Hematopoietic multipotent progenitor cell (in vitro differentiated cells): ENCODE measurements at regions not wholly inside any gene's neighbourhood (a gene's known extent, or its start where the extent isn't known, plus 50 kb on each side); places are given as distances from the start of the nearest gene placed in this dataset.

Source experiments
- DNase-seq, 3 donors: peaks; one replicate each; pipeline ENCODE4 v3.0.0-alpha.2; 2011 to 2015; ENCODE audit warnings: low read depth in 2 of 3, low spot score in 2 of 3

DNA sequence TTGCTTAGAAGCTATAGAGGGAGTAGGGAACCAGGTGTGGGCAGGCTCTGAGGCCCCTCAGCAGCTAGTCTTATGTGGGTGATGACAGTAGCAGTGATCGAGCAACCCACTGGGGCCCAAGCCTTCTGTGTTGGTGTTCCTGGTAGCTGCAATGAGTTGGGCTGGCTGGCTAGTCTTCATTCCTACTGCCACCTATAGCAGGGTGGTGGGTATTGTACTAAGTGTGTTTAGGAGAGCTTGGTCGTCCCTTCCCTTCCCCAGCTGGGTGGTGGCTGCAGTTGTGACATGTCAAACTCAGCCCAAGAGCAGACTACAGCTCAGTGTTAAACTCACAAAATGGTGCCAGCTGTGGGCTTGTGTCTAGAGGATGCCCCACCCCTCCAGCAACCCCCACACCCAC, 486.1 kb upstream of the UBE2E3 start:
- no peak for DNase-seq

DNA sequence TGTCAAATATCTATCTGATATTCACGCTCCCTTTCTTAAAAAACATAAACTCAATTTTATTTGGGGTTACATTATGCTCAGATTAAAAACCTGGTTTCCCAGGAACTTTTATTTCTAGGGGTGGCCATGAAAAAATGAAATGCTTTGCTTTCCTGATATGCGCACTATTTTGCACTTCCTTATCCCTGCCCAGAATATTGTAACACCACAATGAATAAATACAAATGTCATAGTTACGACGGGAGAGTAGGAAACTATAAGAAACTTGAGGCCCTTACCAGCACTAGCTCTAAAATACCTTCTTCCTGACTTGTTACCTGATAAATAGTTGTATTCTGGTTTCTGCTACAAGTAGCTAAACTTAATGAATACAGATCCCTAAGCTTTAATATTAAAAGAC, 475.6 kb upstream of the CWC22 start:
- DNase-seq = no peak

DNA sequence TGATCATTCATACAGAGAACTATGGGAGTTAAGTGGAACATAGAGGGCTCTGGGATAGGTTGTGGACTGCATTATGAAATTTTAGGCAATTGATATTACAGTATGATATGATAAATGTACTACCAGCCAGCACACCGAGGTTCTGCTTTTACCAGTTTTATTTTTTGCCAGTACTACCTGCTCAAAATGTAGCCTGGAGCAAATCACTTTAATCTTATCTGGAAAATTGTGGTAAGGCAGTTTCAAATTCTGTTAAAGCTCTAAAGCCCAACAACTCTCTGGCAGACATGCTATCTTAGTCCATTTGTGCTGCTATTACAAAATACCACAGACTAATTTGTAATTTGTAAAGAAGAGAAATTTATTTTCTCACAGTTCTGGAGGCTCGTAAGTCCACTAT, 474.9 kb upstream of the CWC22 start:
- DNase-seq = no peak

DNA sequence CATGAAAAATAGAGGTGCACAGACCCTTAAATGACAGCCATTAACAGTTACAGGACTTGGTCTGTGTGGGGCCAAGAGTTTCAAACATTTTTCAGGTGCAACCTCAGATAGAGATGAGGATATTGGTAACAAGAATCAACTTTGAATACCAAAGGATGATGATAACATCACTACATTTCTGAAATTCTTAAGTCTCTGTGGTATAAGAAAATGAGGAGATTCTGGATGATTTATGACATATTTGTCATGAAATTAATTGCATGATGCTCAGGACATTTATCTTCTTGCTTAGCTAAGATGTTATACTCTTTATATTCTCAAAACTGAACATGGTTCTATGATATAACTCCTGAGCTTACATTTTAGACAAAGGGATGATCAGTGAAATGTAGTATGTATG, 471.8 kb upstream of the CWC22 start:
- no peak for DNase-seq

DNA sequence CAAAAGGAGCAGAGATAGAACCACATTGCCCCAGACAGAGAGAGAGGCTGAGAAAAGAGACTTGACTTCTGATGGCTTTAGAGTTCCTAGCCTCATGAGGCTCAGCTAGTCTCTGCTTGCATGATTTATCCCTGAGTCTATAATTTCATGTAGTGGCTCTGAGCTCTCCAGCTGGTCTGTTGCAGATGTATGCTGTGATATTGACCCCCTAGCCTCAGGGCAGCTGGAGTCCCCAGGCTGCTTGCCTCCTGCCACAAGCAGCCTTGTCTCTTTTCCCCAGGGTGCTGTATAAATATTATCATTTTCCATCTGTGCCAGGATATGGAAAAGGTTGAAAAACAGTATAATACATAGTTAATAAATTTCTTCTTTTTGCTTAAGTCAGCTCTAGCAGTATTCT, 467.6 kb upstream of the CWC22 start:
- DNase-seq = no peak

DNA sequence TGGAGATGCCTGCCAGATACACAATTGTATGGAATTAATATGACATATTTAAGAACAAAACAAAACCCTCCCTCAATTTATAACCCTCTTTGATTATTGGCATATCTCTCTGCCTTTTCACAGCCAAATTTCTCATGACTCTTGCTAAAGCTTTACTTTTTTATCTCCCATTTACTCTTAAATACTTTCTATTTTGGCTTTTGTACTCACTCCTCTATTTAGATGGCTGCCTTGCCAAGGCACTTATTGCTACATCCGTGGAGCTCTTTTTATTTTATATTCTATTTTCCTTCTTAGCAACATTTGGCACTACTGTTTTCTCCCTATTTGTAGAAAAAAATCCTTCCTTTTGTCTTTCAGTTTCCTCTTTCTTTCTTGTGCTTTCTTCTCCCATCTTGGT, 466.4 kb upstream of the CWC22 start:
- no peak for DNase-seq

DNA sequence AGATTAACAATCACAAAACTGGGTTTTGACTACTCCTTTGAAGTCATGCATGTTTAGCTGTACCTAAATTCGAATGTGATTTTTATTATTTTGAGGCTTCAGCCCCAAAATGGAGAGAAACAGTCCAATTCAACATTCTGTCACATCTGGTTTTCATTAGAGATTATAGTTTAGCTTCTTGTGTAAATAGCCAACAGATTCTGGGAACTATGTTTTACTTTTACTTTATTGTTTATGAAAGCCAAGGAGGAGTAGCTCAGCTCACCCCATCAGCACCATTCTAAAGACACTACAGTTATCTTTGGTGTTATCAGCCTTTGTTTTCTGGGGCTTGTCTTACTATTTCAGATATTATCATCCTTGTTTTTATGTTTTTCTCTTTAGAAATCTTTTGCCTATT, 465.0 kb upstream of the CWC22 start:
- DNase-seq = no peak

DNA sequence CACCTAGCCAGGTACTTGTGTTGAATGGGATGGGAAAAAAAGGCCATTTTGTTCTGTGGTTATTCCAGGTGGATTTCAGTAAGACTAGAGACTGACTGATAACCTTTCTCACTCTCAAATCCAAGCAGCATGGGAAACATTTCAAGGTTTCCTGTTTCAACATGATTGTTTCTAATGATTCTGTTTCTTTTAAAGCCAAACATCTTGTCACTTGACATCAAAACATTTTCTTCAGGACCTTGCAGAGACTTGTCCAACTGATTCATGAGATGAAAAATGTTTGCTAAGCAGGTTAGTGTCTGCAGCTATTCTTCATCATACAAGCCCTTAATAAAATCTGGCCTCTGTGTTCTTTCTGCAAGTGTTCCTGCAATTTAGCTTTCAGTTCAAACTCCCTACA, 456.5 kb upstream of the CWC22 start:
- no peak for DNase-seq

DNA sequence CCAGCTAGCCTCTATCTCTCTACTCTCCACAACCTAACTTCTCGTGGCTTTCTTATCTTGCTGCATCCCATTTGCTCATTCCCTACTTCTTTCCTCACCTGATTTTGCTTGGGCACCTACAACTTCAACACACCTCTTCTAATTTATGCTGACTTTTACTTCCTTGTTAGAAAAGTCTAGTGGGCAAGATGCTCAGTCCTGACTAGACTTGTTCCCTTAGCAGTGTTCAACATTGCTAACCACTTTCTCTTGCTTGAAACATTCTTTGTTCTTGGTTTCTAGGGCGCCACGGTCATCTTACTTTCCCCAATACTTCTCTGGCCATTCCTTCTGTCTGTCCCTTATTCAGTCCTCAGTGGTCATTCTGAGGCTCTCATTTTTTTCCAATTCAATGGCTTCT, 454.7 kb upstream of the CWC22 start:
- no peak for DNase-seq

DNA sequence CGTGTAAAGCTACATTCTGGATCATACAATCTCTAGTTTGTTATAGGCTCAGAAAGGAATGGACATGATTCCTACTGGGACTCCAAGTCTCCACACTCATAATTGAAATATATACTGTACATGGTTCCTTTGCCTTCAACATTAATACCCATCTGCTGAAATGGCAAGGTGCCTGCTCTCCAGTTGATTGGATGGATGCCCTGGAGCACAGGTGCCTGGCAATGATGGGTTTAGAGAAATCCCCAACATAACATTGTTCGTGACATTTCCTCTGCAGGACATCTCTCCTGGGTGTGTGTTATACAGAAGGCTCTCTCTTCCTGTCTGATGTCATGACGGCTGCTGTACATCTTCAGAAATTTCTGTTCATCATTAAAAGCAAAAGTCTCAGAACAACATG, 449.7 kb upstream of the CWC22 start:
- no peak for DNase-seq

DNA sequence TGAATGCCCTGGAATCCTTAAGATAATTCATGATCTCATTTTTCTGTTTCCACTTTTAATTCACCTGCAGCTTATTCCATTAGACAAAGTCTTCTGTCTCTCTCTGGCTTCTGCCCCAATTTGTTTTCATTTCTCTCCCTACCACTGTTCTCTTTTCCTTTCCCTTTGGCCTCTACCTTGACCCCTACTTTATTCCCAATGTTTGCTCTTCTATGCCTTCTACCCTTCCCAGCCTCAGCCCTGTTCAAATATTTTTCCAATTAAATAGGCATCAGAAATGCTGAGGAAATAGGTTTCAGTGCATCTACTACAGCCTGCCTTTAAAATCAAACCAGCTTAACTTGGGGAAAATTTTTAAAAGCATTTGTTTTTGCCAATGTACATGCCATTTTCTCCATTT, 443.7 kb upstream of the CWC22 start:
- no peak for DNase-seq

DNA sequence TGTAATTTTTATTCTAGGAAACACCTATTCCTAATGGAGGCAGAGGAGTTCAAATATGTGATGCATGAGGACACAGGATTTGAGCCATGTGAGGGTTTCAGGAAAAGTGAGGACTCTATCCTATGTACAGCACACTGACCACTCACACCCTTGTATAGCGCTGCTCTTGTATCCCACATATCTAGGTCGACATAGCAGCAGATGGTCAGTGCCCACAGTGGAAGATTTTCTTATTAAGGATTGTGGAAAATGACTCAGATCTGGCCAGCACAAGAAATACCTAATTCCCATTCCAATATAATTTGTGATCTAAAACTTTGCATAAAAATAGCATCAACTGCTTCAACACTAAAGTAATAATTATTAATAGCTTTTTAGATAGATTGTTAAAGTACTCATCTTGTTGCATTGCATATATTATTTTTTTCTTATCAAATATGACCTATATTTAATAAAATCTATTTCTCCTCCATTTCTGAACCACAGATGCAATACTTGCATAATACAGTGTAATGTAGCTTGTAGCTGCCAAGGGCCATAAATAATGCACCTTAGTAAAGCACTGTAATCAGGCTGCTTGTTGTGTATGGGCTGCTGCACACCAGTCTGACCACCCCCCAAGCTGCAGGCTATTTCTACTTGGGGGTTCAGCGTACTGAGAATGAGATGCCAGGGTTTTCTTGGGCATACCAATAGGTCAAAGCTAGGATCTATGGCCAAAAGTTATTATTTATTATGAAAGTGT, 442.2 kb upstream of the CWC22 start:
- DNase-seq = no peak

DNA sequence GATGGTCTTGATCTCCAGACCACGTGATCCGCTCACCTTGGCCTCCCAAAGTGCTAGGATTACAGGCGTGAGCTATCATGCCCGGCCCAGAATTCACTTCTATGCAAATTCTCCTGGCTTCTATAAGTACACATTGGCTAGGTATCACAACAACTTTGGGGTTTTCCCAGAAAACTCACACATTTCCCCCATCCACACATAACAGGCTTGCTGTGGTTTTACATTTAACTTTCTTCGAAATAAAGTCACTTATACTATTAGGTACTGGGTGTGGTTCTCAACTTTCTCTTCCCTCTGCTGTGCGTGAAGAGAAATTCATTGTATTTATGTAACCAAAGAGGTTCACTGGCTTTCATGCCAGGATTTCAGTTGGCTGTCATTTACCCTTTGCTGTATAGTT, 439.4 kb upstream of the CWC22 start:
- DNase-seq = no peak

DNA sequence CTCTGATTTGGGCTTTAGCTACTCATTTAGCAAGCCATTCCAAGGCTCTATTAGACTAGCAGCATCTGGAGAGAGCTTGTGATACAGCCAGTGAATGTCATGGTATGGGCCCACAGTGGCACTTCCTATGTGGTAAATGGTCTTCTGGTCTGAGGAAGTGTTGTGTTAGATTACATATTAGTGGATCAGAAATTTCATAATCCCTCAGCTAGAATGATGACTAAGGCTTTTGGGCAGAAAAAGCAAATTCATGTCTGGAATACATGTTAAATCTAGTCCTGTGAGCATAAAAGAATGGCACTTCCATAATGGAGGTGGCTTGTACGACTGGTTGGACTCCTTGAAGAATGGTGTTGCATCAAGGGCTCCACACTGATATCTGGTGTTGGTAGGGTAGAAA, 436.8 kb upstream of the CWC22 start:
- DNase-seq = no peak

DNA sequence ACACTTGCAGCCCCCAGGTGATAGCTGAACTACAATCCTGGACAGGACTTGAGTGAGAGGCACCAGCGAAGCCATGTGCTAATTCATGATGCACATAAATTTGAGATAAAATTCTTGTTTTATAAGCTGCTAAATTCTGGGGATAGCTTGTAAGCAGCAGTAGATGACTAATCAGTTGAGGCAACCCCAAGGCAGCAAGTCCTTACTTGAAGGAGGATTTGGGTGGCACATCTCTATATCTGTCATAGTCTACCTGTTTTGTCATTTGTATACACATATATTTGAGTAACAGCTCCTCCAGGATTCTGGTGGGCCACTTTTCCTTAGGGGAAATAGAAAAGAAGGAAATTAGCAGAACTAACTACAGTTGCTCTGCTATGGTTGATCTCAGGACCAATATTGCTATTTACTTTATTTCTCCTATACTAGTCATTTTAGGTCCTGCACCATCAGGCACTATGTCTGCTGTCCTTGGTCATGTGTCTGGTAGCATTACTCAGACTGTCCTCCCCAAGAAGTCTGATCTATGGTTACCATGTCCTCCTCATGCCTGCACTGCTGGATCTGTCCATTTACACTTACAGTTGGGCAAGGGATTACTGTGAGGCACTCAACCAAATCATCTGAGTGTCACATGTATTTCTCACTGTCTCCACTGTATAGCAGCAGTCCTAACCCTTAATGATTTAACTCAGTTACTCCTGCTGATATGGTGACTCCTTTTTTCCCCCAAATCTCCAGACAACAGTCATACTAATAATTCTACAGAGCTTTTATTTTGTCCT, 436.0 kb upstream of the CWC22 start:
- no peak for DNase-seq

DNA sequence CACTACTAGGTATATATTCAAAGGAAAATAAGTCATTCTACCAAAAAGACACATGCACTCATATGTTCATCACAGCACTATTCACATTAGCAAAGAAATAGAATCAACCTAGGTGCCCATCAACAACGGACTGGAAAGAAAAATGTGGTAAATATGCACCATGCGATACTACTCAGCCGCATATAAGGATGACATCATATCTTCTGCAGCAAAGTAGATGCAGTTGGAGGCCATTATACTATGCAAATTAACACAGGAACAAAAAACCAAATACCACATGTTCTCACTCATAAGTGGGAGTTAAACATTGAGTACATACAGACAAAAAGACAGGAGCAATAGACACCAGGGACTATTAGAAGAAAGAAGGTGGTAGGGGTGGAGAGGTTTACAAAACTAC, 412.1 kb upstream of the CWC22 start:
- no peak for DNase-seq

DNA sequence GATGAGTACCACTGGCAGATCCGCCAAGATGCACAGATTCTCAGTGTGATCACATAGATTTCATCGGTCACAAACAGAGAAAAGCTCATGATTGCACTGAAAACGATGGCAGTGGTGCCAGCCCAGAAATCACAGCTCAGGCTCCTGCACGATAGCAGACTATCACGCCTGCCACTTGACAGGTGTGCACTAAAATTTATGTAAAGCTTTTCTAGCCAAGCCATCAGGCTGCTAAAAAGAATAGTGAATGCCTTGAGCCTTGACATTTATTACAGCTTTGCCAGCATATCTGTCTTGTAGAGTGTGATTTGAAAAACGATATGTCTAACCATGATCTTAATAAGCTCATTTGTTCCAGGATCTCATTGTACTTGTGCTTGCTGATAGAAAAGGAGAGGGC, 409.5 kb upstream of the CWC22 start:
- no peak for DNase-seq

DNA sequence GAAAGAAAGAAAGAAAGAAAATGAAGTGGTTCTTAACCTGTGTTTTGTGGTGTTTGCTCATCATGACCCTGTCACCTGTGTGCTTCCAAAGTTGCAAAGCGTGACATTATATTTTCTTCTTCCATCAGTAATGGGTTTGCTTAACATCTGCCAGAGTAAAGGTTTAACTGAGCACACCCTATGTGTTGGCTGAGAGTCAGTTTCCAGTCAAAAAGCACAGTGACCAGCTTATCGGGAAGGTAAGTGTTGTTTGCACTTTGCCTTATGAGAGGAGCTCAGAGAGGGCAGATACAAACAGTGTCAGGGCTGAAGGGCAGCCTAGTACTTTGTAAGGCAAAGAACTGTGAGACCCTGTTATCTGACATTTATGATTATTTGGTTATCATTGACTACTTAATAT, 406.2 kb upstream of the CWC22 start:
- no peak for DNase-seq

DNA sequence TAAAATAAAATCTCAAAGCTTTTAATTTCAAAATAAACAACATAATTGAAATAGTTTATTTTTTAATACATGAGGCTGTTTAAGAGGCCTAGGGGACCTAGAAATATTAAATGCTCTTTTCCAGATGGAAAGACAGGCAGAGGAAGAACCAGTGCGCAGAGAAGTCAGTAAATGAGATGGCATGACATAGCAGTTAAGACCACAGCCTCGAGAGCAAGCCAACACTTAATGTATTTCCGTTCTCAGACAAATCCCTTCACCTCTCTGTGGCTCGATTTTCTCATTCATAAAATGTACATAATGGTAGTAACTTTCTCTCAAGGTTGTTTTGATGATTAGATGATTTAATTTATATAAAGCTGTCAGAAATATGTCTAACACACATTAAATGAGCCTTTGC, 405.1 kb upstream of the CWC22 start:
- no peak for DNase-seq

DNA sequence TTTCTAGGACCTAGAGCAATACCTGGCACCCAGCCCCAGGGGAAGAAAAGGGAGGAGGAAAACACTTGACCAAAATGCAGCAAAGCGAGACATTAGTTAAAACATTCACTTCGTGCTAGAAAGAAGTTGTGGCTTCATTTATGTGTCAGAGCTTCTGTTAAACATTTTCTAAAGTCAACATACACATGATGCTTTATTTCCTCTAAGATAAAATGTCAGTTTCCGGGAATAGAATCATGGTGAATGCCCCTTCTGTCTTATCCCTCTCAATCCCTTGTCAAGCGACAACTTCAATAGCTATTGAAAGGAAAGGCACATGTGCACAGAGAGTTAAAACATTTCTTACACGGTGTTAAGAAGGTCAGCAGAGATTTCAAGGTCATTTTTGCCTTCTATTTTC, 404.6 kb upstream of the CWC22 start:
- DNase-seq = no peak

DNA sequence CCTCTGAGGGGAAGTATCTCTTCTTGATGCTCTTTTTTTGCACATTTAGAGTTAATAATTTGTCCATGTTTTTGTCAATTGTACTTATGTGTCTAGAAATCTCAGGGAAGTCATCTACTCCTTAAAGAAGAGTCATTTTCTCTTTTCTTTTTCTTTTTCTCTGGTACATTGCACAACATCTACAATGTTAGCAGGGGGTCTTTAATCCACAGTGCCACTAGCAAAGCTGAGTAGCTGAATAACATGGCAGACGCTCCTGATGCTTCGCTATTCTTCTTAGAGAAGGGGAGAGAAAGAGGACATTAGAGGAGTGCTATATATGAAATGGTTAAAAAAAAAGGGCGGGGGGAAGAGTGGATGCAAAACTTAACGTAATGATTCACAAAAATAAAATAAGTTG, 399.6 kb upstream of the CWC22 start:
- DNase-seq = no peak

DNA sequence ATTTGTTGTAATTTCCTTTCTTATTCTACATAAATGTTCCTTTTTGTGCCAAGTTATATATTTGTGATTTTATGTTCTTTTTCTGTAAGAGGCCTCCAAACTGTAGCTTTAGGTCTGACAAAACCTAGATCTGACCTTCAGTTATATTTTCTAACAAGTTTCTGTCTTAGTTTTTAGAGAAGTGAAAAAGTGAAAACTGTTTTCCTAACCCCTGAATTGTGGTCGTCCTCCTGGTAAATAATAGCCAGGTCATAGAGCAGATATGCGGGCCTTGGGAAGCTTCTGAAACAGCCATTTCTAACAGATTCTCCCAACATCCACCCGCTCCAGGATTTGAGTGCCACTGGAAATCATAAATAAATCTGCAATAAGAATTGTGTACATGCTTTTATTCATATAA, 398.4 kb upstream of the CWC22 start:
- DNase-seq = no peak

DNA sequence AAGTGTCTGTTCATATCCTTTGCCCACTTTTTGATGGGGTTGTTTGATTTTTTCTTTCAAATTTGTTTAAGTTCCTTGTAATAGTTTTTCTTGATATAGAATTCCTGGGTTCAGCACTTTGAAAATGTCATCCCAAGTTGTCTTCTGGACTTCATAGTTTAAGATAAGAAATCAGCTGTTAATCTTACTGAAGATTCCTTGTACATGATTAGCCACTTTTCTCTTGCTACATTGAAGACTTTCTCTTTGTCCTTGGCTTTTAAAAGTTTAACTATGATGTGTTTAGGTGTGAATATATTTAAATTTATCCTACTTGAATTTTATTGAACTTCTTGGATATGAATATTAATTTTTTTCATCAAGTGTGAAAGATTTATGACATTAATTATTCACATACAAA, 387.2 kb upstream of the CWC22 start:
- no peak for DNase-seq
